OCI-LY1 (cell line): ENCODE measurements at regions not wholly inside any gene's neighbourhood (a gene's known extent, or its start where the extent isn't known, plus 50 kb on each side); places are given as distances from the start of the nearest gene placed in this dataset.

Experiments
- H2AFZ ChIP-seq: fragments of 200-600 bp; sonication (generic), shearing (Covaris generic); 2 replicates; pipeline ENCODE4 v1.6.0; 2014; ENCODE audit warnings: antibody characterized with exemption, mild to moderate bottlenecking, low read length
- H3F3A ChIP-seq: fragments of 200-600 bp; sonication (generic), shearing (Covaris generic); 2 replicates; pipeline ENCODE4 v1.6.0; 2014; ENCODE audit warnings: mild to moderate bottlenecking, antibody characterized with exemption, low read length, moderate library complexity; ENCODE audit not compliant: insufficient read depth
- H3K27ac ChIP-seq: fragments of 200-600 bp; sonication (generic); 2 replicates; pipeline ENCODE4 v1.5.1; 2014; ENCODE audit warnings: low read length, mixed run types, mild to moderate bottlenecking, low read depth; ENCODE audit not compliant: poor library complexity, severe bottlenecking
- H3K27me3 ChIP-seq: fragments of 200-600 bp; sonication (generic); 2 replicates; pipeline ENCODE4 v1.6.0; 2014; ENCODE audit warnings: antibody characterized with exemption, mild to moderate bottlenecking, low read length, moderate library complexity; ENCODE audit not compliant: insufficient read depth
- H3K36me3 ChIP-seq: fragments of 200-600 bp; sonication (generic); 2 replicates; pipeline ENCODE4 v1.6.1; 2014; ENCODE audit warnings: mild to moderate bottlenecking, antibody characterized with exemption, low read length, moderate library complexity, mixed read lengths; ENCODE audit not compliant: insufficient read depth
- H3K4me1 ChIP-seq: fragments of 200-600 bp; sonication (generic); 2 replicates; pipeline ENCODE4 v1.5.1; 2014; ENCODE audit warnings: mild to moderate bottlenecking, low read length, moderate library complexity; ENCODE audit not compliant: insufficient read depth, severe bottlenecking
- H3K4me2 ChIP-seq: fragments of 200-600 bp; sonication (generic), shearing (Covaris generic); 2 replicates; pipeline ENCODE4 v1.6.1; 2014; ENCODE audit warnings: low read length
- H3K4me3 ChIP-seq: fragments of 200-600 bp; sonication (generic); 2 replicates; pipeline ENCODE4 v1.5.1; 2014; ENCODE audit warnings: low read length, low read depth, mild to moderate bottlenecking, mixed read lengths; ENCODE audit not compliant: poor library complexity, severe bottlenecking
- H3K79me2 ChIP-seq: fragments of 200-600 bp; shearing (Covaris generic); 2 replicates; pipeline ENCODE4 v1.6.1; 2016; ENCODE audit warnings: mixed run types, low read length, mixed read lengths; ENCODE audit not compliant: insufficient read depth
- H3K9ac ChIP-seq: fragments of 200-600 bp; sonication (generic), shearing (Covaris generic); 2 replicates; pipeline ENCODE4 v1.6.1; 2014; ENCODE audit warnings: mild to moderate bottlenecking, low read length, mixed read lengths
- H3K9me2 ChIP-seq: fragments of 200-600 bp; sonication (generic), shearing (Covaris generic); 2 replicates; pipeline ENCODE4 v1.6.1; 2014; ENCODE audit warnings: low read depth, mild to moderate bottlenecking, low read length, mixed read lengths
- H3K9me3 ChIP-seq: fragments of 200-600 bp; shearing (Covaris generic); 2 replicates; pipeline ENCODE4 v1.6.1; 2014; ENCODE audit warnings: low read length, mixed read lengths
- H4K20me1 ChIP-seq: fragments of 200-600 bp; sonication (generic), shearing (Covaris generic); 2 replicates; pipeline ENCODE4 v1.6.0; 2016; ENCODE audit warnings: mild to moderate bottlenecking, low read length; ENCODE audit not compliant: insufficient read depth
- CTCF ChIP-seq: fragments of 200-600 bp; sonication (generic), shearing (Covaris generic); IDR thresholded peaks from 2 replicates; pipeline ENCODE4 v1.5.1; 2017; ENCODE audit warnings: mild to moderate bottlenecking, antibody characterized with exemption, low read length, moderate library complexity, mixed read lengths
- EZH2 ChIP-seq: fragments of 200-600 bp; sonication (generic), shearing (Covaris generic); IDR thresholded peaks from 2 replicates; pipeline ENCODE4 v1.8.0; 2017; ENCODE audit warnings: borderline replicate concordance, mixed run types, mild to moderate bottlenecking, antibody characterized with exemption, low read length, moderate library complexity, mixed read lengths

DNA sequence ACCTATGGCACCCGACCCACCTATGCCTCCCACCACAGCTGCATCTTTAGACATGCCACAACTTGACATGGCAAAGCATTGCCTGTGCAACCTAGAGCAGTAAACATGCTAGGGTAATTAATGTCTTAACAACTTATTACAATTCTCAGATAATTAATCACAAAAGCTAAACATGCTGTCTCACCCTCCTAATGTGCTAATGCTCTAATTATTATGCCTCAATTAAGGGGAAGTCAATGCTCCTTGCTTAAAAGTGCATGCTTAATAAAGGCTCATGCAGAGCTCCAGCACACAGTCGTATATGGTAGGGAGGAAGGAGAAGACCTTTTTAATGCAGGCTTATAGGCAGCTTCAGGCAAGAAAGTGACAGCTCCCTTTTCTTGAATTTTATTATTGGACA lies 396.0 kb downstream of the SEC16B start:
- TF ChIP-seq CTCF (no peak), EZH2 (no peak)
- no peak overlapping the region for H3K4me3 ChIP-seq
- no peaks in the 10 kb centered on the region for H3K79me2 ChIP-seq
- no peak overlapping the region for H2AFZ ChIP-seq
- no peak overlapping the region for H3K4me2 ChIP-seq
- H3K27ac ChIP-seq, result no peak overlapping the region
- no peaks in the 10 kb centered on the region for H3F3A ChIP-seq
- no peaks in the 10 kb centered on the region for H3K9me2 ChIP-seq
- no peaks in the 10 kb centered on the region for H3K36me3 ChIP-seq
- no peak overlapping the region for H3K9ac ChIP-seq
- no peaks in the 10 kb centered on the region for H3K4me1 ChIP-seq
- H4K20me1 ChIP-seq, result no peaks in the 10 kb centered on the region
- no peaks in the 10 kb centered on the region for H3K27me3 ChIP-seq
- H3K9me3 ChIP-seq, result no peaks in the 10 kb centered on the region

DNA sequence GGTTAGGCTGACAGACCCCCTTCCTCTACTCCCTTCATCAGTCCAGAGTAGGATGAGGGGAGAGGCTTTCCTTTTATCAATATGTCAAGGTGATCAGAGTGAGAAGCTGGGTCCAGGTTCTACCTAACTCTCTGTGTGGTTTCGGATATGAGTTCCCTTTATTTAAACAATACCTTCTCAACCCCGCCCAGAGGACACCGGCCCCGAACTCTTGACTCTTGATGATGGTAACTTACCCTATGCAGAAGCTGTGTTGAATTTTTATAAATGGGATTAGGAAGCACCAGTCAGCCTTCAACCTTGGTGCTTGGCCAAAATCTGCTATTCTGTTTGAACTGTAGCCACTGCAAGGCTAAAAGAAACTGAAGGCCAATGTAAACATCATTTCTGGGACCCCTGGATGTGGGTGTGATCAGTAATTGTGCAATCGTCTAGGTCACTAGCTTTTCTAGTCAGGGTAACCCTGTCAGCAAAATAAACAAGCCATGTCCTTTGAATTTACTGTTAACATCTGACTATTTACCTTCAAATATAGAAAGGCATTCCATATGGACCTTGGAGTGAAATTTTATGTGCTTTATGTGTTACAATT lies 398.3 kb downstream of the SEC16B start:
- H3F3A ChIP-seq, result no peaks in the 10 kb centered on the region
- H3K9me3 ChIP-seq, result no peaks in the 10 kb centered on the region
- H3K27ac ChIP-seq, result no peak overlapping the region
- H3K36me3 ChIP-seq, result no peaks in the 10 kb centered on the region
- no peaks in the 10 kb centered on the region for H3K79me2 ChIP-seq
- H3K9me2 ChIP-seq, result no peaks in the 10 kb centered on the region
- H3K4me1 ChIP-seq, result no peaks in the 10 kb centered on the region
- H3K9ac ChIP-seq, result no peak overlapping the region
- no peak overlapping the region for H3K4me3 ChIP-seq
- H3K4me2 ChIP-seq, result no peak overlapping the region
- no peak overlapping the region for H2AFZ ChIP-seq
- TF ChIP-seq CTCF, result no peak
- TF ChIP-seq EZH2, result no peak
- H4K20me1 ChIP-seq, result no peaks in the 10 kb centered on the region
- H3K27me3 ChIP-seq, result no peaks in the 10 kb centered on the region

DNA sequence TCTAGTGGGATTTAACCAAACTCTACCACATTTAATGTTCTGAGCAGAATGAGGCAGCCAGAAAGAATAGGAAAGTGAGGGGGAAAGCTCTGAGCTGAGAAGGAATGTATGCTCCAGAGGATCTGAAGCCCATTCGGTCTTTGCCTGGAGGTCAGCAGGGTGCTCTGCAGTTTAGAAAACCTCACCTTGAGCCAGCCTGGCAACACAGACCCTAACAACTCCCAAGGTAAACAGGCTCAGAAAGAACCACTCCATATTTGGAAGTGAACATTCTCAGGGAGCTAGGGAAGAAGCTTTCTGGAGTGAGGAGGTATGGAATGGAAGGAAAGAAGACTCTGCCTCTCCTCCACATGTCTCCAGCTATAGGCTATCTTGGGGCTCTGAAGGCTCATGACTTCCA lies 398.8 kb downstream of the SEC16B start:
- Histone ChIP-seq H3K4me1 (no peaks in the 10 kb centered on the region), H3K9me3 (no peaks in the 10 kb centered on the region), H3K9ac (no peak overlapping the region), H3K79me2 (no peaks in the 10 kb centered on the region), H3K27me3 (no peaks in the 10 kb centered on the region), H3K9me2 (no peaks in the 10 kb centered on the region), H3K27ac (no peak overlapping the region), H3K4me2 (no peak overlapping the region), H3K36me3 (no peaks in the 10 kb centered on the region), H3F3A (no peaks in the 10 kb centered on the region), H4K20me1 (no peaks in the 10 kb centered on the region), H3K4me3 (no peak overlapping the region), H2AFZ (no peak overlapping the region)
- TF ChIP-seq CTCF (no peak), EZH2 (no peak)
